ENCODE measurements at regions not wholly inside any gene's neighbourhood (a gene's known extent, or its start where the extent isn't known, plus 50 kb on each side); places are given as distances from the start of the nearest gene placed in this dataset.
"Not testable (repeated sequence)": the region's sequence is repeated elsewhere in the genome, so short reads cannot be mapped to it uniquely, and the experiment has no call there.

GRCh38 chr9:15113288-15113687 lies 193.7 kb downstream of the TTC39B start:
- DNase-seq (ENCODE audit: low spot score) = no peak

- DNase-seq (ENCODE audit: low spot score) = no peak
Measured at GRCh38 chr9:15111071-15111470, 195.9 kb downstream of the TTC39B start.

GRCh38 chr9:15104826-15105420 lies 194.7 kb upstream of the FREM1 start:
- peak; percentile 49 for DNase-seq (ENCODE audit: low spot score)

- no peak for DNase-seq (ENCODE audit: low spot score)
Measured at GRCh38 chr9:15103290-15103689, 193.1 kb upstream of the FREM1 start.

- DNase-seq (ENCODE audit: low spot score) = no peak
Measured at GRCh38 chr9:15101095-15101494, 190.9 kb upstream of the FREM1 start.

- DNase-seq (ENCODE audit: low spot score) = no peak
Measured at GRCh38 chr9:15100571-15100970, 190.3 kb upstream of the FREM1 start.

GRCh38 chr9:15096972-15097371 lies 186.7 kb upstream of the FREM1 start:
- no peak for DNase-seq (ENCODE audit: low spot score)

- DNase-seq (ENCODE audit: low spot score) = no peak
Measured at GRCh38 chr9:15086778-15087324, 176.6 kb upstream of the FREM1 start.

- no peak for DNase-seq (ENCODE audit: low spot score)
Measured at GRCh38 chr9:15086156-15086763, 176.0 kb upstream of the FREM1 start.

- DNase-seq (ENCODE audit: low spot score) = no peak
Measured at GRCh38 chr9:15081021-15081753, 171.0 kb upstream of the FREM1 start.

- no peak for DNase-seq (ENCODE audit: low spot score)
Measured at GRCh38 chr9:15080401-15080800, 170.2 kb upstream of the FREM1 start.

GRCh38 chr9:15079989-15080388 lies 169.8 kb upstream of the FREM1 start:
- DNase-seq (ENCODE audit: low spot score) = no peak

GRCh38 chr9:15077946-15078729 lies 167.9 kb upstream of the FREM1 start:
- no peak for DNase-seq (ENCODE audit: low spot score)

GRCh38 chr9:15073620-15074019 lies 163.4 kb upstream of the FREM1 start:
- no peak for DNase-seq (ENCODE audit: low spot score)

- DNase-seq (ENCODE audit: low spot score) = no peak
Measured at GRCh38 chr9:15070716-15071115, 160.5 kb upstream of the FREM1 start.

GRCh38 chr9:15069106-15069505 lies 158.9 kb upstream of the FREM1 start:
- no peak for DNase-seq (ENCODE audit: low spot score)

GRCh38 chr9:15068261-15068660 lies 158.0 kb upstream of the FREM1 start:
- DNase-seq (ENCODE audit: low spot score) = no peak

GRCh38 chr9:15059003-15059402 lies 148.8 kb upstream of the FREM1 start:
- DNase-seq (ENCODE audit: low spot score) = no peak

- DNase-seq (ENCODE audit: low spot score) = no peak
Measured at GRCh38 chr9:15058236-15058635, 148.0 kb upstream of the FREM1 start.

GRCh38 chr9:15055284-15055683 lies 145.1 kb upstream of the FREM1 start:
- DNase-seq (ENCODE audit: low spot score) = not testable (repeated sequence)

- DNase-seq (ENCODE audit: low spot score) = no peak
Measured at GRCh38 chr9:15048772-15049171, 138.5 kb upstream of the FREM1 start.

- no peak for DNase-seq (ENCODE audit: low spot score)
Measured at GRCh38 chr9:15047028-15047551, 136.9 kb upstream of the FREM1 start.
